K562 (cell line): ENCODE measurements at regions not wholly inside any gene's neighbourhood (a gene's known extent, or its start where the extent isn't known, plus 50 kb on each side); places are given as distances from the start of the nearest gene placed in this dataset.

Experiments used
- CTBP1 ChIP-seq: fragments of 450-650 bp; IDR thresholded peaks from 2 replicates; pipeline ENCODE4 v1.6.1; 2016; ENCODE audit warnings: borderline replicate concordance
- GTF2E2 ChIP-seq: fragments of 200-800 bp; sonication (Bioruptor generic); IDR thresholded peaks from 2 replicates; pipeline ENCODE4 v1.6.1; 2016; ENCODE audit warnings: missing genetic modification characterization, missing compliant biosample characterization
- POLR3A ChIP-seq: IDR thresholded peaks from 2 replicates; pipeline ENCODE4 v1.6.1; 2011; ENCODE audit warnings: borderline replicate concordance, mild to moderate bottlenecking, moderate library complexity; ENCODE audit not compliant: insufficient read length, insufficient read depth; ENCODE audit errors: extremely low read depth
- TEAD1 ChIP-seq, 2 experiments: fragments of 450-650 bp in 1 of 2; sonication (generic) in 1 of 2; formaldehyde crosslinking; IDR thresholded peaks; 2 replicates each; pipeline versions ENCODE4 v1.4.0 to v1.8.0; 2020 to 2022; ENCODE audit warnings: mild to moderate bottlenecking in 2 of 2, missing genetic modification reagents in 1 of 2
- ZNF274 ChIP-seq: IDR thresholded peaks from 2 replicates; pipeline ENCODE4 v1.6.1; 2011; ENCODE audit warnings: low read depth, mild to moderate bottlenecking, low read length, moderate library complexity, borderline replicate concordance
- ZNF384 ChIP-seq: IDR thresholded peaks from 2 replicates; pipeline ENCODE4 v1.6.1; 2012; ENCODE audit warnings: low read depth, low read length, improper control_type of control experiment

DNA sequence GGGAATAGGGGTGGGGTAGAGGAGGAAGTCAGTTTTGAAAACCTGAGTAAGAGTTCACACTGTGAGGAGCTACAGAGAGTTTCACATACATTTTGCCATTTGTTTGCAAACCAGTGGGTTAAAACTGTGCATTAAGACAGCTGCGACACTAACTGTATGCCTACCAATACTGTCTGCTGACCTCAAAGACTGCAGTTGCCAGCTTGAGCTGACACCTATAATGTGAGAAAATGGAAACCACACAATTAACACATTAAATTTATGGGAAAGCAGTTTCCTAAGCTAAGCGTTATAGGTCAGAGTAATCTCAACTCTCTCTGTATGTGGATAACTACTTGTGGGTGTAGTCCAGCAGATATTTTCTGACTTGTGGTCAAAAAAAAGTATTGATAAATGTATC, 756.6 kb upstream of the GCFC2 start:
- no peak for TF ChIP-seq POLR3A
- TF ChIP-seq GTF2E2 (tag): no peak
- no peak for TF ChIP-seq ZNF274
- TF ChIP-seq CTBP1: no peak
- no peak for TF ChIP-seq ZNF384
- TF ChIP-seq TEAD1 (CRISPR knock-in tag; IDR thresholded peaks at IDR 0.05): no peak
